ENCODE measurements at regions not wholly inside any gene's neighbourhood (a gene's known extent, or its start where the extent isn't known, plus 50 kb on each side); places are given as distances from the start of the nearest gene placed in this dataset.

DNA sequence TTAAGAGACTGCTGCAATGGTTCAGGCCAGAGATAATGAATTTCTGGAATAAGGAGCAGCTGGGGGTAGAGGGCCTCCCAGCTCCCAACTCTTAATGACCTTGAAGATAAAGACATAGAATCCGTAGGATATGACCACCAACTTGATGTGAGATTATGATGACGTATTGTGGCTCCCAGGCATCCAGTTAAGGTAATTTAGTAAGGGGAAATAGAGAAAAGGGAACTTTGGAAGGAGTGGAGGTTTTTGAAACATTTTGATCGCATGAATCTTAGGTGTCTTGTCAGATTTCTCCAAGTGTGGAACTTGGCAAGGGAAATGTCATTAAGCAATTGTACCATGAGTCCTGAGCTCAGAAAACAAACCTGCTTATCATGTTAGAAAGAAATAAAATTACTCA is 277.3 kb upstream of the TANK start:
- TF ChIP-seq SIN3A (IDR thresholded peaks at IDR 0.05; ENCODE audit: borderline replicate concordance, insufficient read depth, low read depth, low read length) (no peak), POLR2AphosphoS5 (IDR thresholded peaks at IDR 0.05; ENCODE audit: low read depth, low read length) (no peak), TCF7L2 (IDR thresholded peaks at IDR 0.05; ENCODE audit: low read depth, low read length) (no peak)
- TF ChIP-seq, protein P1, sequence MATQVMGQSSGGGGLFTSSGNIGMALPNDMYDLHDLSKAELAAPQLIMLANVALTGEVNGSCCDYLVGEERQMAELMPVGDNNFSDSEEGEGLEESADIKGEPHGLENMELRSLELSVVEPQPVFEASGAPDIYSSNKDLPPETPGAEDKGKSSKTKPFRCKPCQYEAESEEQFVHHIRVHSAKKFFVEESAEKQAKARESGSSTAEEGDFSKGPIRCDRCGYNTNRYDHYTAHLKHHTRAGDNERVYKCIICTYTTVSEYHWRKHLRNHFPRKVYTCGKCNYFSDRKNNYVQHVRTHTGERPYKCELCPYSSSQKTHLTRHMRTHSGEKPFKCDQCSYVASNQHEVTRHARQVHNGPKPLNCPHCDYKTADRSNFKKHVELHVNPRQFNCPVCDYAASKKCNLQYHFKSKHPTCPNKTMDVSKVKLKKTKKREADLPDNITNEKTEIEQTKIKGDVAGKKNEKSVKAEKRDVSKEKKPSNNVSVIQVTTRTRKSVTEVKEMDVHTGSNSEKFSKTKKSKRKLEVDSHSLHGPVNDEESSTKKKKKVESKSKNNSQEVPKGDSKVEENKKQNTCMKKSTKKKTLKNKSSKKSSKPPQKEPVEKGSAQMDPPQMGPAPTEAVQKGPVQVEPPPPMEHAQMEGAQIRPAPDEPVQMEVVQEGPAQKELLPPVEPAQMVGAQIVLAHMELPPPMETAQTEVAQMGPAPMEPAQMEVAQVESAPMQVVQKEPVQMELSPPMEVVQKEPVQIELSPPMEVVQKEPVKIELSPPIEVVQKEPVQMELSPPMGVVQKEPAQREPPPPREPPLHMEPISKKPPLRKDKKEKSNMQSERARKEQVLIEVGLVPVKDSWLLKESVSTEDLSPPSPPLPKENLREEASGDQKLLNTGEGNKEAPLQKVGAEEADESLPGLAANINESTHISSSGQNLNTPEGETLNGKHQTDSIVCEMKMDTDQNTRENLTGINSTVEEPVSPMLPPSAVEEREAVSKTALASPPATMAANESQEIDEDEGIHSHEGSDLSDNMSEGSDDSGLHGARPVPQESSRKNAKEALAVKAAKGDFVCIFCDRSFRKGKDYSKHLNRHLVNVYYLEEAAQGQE (IDR thresholded peaks at IDR 0.05; ENCODE audit: insufficient read depth in 1 of 2, low read depth in 2 of 2, low read length in 1 of 2) = no peak
- TF ChIP-seq, protein P2, sequence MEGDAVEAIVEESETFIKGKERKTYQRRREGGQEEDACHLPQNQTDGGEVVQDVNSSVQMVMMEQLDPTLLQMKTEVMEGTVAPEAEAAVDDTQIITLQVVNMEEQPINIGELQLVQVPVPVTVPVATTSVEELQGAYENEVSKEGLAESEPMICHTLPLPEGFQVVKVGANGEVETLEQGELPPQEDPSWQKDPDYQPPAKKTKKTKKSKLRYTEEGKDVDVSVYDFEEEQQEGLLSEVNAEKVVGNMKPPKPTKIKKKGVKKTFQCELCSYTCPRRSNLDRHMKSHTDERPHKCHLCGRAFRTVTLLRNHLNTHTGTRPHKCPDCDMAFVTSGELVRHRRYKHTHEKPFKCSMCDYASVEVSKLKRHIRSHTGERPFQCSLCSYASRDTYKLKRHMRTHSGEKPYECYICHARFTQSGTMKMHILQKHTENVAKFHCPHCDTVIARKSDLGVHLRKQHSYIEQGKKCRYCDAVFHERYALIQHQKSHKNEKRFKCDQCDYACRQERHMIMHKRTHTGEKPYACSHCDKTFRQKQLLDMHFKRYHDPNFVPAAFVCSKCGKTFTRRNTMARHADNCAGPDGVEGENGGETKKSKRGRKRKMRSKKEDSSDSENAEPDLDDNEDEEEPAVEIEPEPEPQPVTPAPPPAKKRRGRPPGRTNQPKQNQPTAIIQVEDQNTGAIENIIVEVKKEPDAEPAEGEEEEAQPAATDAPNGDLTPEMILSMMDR (IDR thresholded peaks at IDR 0.05) = no peak
- Histone ChIP-seq H3K4me3 (ENCODE audit: low read depth in 2 of 2, low read length in 2 of 2) (no peak overlapping the region), H3K9me3 (ENCODE audit: control insufficient read depth, insufficient read depth, low read depth, low read length) (no peaks in the 10 kb centered on the region), H3K36me3 (ENCODE audit: control insufficient read depth, insufficient read depth, low read length) (no peaks in the 10 kb centered on the region), H3K27ac (ENCODE audit: low read length) (no peak overlapping the region), H3K4me1 (ENCODE audit: control insufficient read depth, insufficient read depth, low read length) (no peaks in the 10 kb centered on the region), H3K27me3 (ENCODE audit: control insufficient read depth, insufficient read depth, low read length) (no peaks in the 10 kb centered on the region)
- CTCF ChIA-PET = no interaction called here
- POLR2A ChIA-PET = no interaction called here
- DNase-seq (ENCODE audit: low read depth, low spot score) (no peak), ATAC-seq (no peak)
- in situ Hi-C loops (cut with HindIII; ENCODE audit: low pct_unique_long_range_greater_than_20kb, low sequenced_read_pairs) (no loop called here), intact Hi-C loops (cut with micrococcal nuclease; ENCODE audit: unreplicated experiment) (no loop called here)
- no TSS peak for BruUV-seq (replicated peaks)

DNA sequence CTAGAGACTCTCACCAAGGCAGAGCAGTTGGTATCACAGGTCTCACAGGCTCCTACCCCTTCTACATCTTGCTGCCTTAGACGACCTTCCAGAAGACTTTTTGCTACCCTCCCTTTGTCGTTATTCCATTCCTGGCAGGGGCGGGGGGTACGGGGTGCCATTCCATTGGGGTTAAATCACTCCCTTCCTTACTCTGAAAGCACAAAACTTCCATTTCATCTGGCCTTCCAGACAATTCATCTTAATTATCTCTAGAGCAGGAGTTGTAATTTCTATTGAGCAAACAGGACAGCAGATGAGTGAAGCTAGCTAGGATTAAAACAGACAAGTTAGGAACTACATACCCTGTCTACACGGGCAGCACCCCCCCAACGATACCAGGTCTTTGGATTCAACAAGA is 276.2 kb upstream of the TANK start:
- no peaks in the 10 kb centered on the region for H3K9me3 ChIP-seq (ENCODE audit: control insufficient read depth, insufficient read depth, low read depth, low read length)
- no peaks in the 10 kb centered on the region for H3K36me3 ChIP-seq (ENCODE audit: control insufficient read depth, insufficient read depth, low read length)
- no peaks in the 10 kb centered on the region for H3K4me1 ChIP-seq (ENCODE audit: control insufficient read depth, insufficient read depth, low read length)
- no TSS peak for BruUV-seq (replicated peaks)
- ChIA-PET POLR2A (no interaction called here), CTCF (no interaction called here)
- ATAC-seq = no peak
- no peak for DNase-seq (ENCODE audit: low read depth, low spot score)
- in situ Hi-C loops (cut with HindIII; ENCODE audit: low pct_unique_long_range_greater_than_20kb, low sequenced_read_pairs) (no loop called here), intact Hi-C loops (cut with micrococcal nuclease; ENCODE audit: unreplicated experiment) (no loop called here)
- no peak overlapping the region for H3K4me3 ChIP-seq (ENCODE audit: low read depth in 2 of 2, low read length in 2 of 2)
- H3K27ac ChIP-seq (ENCODE audit: low read length) = no peak overlapping the region
- no peak for TF ChIP-seq SIN3A (IDR thresholded peaks at IDR 0.05; ENCODE audit: borderline replicate concordance, insufficient read depth, low read depth, low read length)
- TF ChIP-seq TCF7L2 (IDR thresholded peaks at IDR 0.05; ENCODE audit: low read depth, low read length) = no peak
- TF ChIP-seq, protein P2 (IDR thresholded peaks at IDR 0.05) = no peak
- TF ChIP-seq POLR2AphosphoS5 (IDR thresholded peaks at IDR 0.05; ENCODE audit: low read depth, low read length) = no peak
- TF ChIP-seq, protein P1 (IDR thresholded peaks at IDR 0.05; ENCODE audit: insufficient read depth in 1 of 2, low read depth in 2 of 2, low read length in 1 of 2) = no peak
- H3K27me3 ChIP-seq (ENCODE audit: control insufficient read depth, insufficient read depth, low read length) = no peaks in the 10 kb centered on the region

Data from Panc1 (cell line).